OCI-LY7 (cell line): ENCODE measurements at regions not wholly inside any gene's neighbourhood (a gene's known extent, or its start where the extent isn't known, plus 50 kb on each side); places are given as distances from the start of the nearest gene placed in this dataset.
A peak's percentile ranks its signal among the peaks of the same experiment; 100 is the strongest.

Source experiments
- BruUV-seq: library from RNA; stranded (reverse); fragments of 400-500 nt; replicated peaks from 2 replicates; lab custom pipeline; 2021; lab: Mats Ljungman, UMichigan
- CTCF ChIA-PET: fragments of 300-600 bp; sonication (Branson Sonifier 250); formaldehyde crosslinking; loops from one replicate; lab custom pipeline; 2022; ENCODE audit warnings: antibody characterized with exemption; ENCODE audit not compliant: unreplicated experiment; lab: Charles Lee
- POLR2A ChIA-PET: fragments of 300-600 bp; sonication (Branson Sonifier 250); formaldehyde crosslinking; loops from one replicate; lab custom pipeline; 2022; ENCODE audit warnings: antibody characterized with exemption; lab: Charles Lee
- DNase-seq: peaks from one replicate; pipeline ENCODE4 v3.0.0-alpha.2; 2015; ENCODE audit warnings: low spot score
- H2AFZ ChIP-seq: fragments of 200-600 bp; sonication (generic), shearing (Covaris generic); 2 replicates; pipeline ENCODE4 v1.6.1; 2014; ENCODE audit warnings: mild to moderate bottlenecking, antibody characterized with exemption, low read length, moderate library complexity
- H3K27ac ChIP-seq: fragments of 200-600 bp; sonication (generic); 2 replicates; pipeline ENCODE4 v1.5.1; 2014; ENCODE audit warnings: mixed run types, low read depth, mild to moderate bottlenecking, moderate library complexity, low read length, inconsistent platforms; ENCODE audit not compliant: poor library complexity, severe bottlenecking
- H3K36me3 ChIP-seq: fragments of 200-600 bp; sonication (generic); 2 replicates; pipeline ENCODE4 v1.6.1; 2014; ENCODE audit warnings: mild to moderate bottlenecking, antibody characterized with exemption, low read length, moderate library complexity, mixed read lengths; ENCODE audit not compliant: insufficient read depth
- H3K4me1 ChIP-seq: fragments of 200-600 bp; sonication (generic); 2 replicates; pipeline ENCODE4 v1.5.1; 2014; ENCODE audit warnings: mild to moderate bottlenecking, low read length; ENCODE audit not compliant: insufficient read depth, poor library complexity, severe bottlenecking
- H3K4me2 ChIP-seq: fragments of 200-600 bp; sonication (generic); 2 replicates; pipeline ENCODE4 v1.6.1; 2014; ENCODE audit warnings: mild to moderate bottlenecking, low read length
- H3K4me3 ChIP-seq: fragments of 200-600 bp; sonication (generic); 2 replicates; pipeline ENCODE4 v1.5.1; 2014; ENCODE audit warnings: mild to moderate bottlenecking, low read depth, low read length; ENCODE audit not compliant: poor library complexity, severe bottlenecking
- H3K79me2 ChIP-seq: fragments of 200-600 bp; sonication (generic); 2 replicates; pipeline ENCODE4 v1.6.1; 2016; ENCODE audit warnings: low read depth, mild to moderate bottlenecking, low read length, moderate library complexity, mixed read lengths; ENCODE audit not compliant: insufficient read depth
- H3K9me2 ChIP-seq: fragments of 200-600 bp; sonication (generic); 2 replicates; pipeline ENCODE4 v1.6.1; 2016; ENCODE audit warnings: mild to moderate bottlenecking, low read length, mixed read lengths; ENCODE audit not compliant: insufficient read depth
- H3K9me3 ChIP-seq: fragments of 200-600 bp; sonication (generic); 2 replicates; pipeline ENCODE4 v1.6.1; 2014; ENCODE audit warnings: mild to moderate bottlenecking, mixed run types, low read length, mixed read lengths
- H4K20me1 ChIP-seq: fragments of 200-600 bp; sonication (generic); 2 replicates; pipeline ENCODE4 v1.6.1; 2014; ENCODE audit warnings: mild to moderate bottlenecking, antibody characterized with exemption, low read length, moderate library complexity, mixed read lengths; ENCODE audit not compliant: insufficient read depth
- EZH2phosphoT487 ChIP-seq: fragments of 200-600 bp; sonication (generic); IDR thresholded peaks from 2 replicates; pipeline ENCODE4 v1.6.1; 2018; ENCODE audit warnings: low read depth, borderline replicate concordance, mild to moderate bottlenecking, mixed run types, antibody characterized with exemption, low read length, moderate library complexity, mixed read lengths
- intact Hi-C: fragments of 100-400 bp; cut with micrococcal nuclease; formaldehyde crosslinking; loops from one replicate; pipeline ENCODE4 v1.10.0; 2022; ENCODE audit not compliant: unreplicated experiment
- TF ChIP-seq, protein P1 (sequence below): fragments of 200-600 bp; sonication (generic); conservative IDR thresholded peaks from 2 replicates; pipeline ENCODE4 v1.5.1; 2014; ENCODE audit warnings: mild to moderate bottlenecking, antibody characterized with exemption, low read length, moderate library complexity, mixed read lengths

DNA sequence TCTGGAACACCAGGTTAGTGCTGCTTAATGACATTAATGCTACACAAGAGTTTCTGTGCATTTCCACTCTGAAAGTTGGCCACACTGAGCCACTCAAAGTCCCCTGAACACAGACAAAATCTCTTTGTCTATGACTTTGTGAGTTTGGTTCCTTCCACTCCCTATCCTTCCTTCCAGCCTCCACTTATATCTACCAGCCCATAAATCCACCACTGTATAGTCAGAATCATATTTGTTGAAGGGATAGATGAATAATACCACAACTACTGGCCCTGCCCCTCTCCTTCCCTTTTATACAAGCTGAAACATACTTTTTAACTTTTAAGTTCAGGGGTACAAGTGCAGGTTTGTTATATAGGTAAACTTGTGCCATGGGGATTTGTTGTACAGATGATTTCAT lies 127.5 kb downstream of the ABHD5 start:
- Histone ChIP-seq H3K36me3 (no peaks in the 10 kb centered on the region), H2AFZ (no peak overlapping the region), H3K79me2 (no peaks in the 10 kb centered on the region), H3K4me3 (no peak overlapping the region), H3K9me2 (no peaks in the 10 kb centered on the region), H3K4me1 (no peaks in the 10 kb centered on the region), H3K9me3 (no peaks in the 10 kb centered on the region), H4K20me1 (no peaks in the 10 kb centered on the region), H3K27ac (no peak overlapping the region), H3K4me2 (no peak overlapping the region)
- BruUV-seq: no TSS peak
- intact Hi-C loops: no loop called here
- no peak for DNase-seq
- ChIA-PET POLR2A (no interaction called here), CTCF (no interaction called here)
- TF ChIP-seq EZH2phosphoT487: no peak
- TF ChIP-seq, protein P1, sequence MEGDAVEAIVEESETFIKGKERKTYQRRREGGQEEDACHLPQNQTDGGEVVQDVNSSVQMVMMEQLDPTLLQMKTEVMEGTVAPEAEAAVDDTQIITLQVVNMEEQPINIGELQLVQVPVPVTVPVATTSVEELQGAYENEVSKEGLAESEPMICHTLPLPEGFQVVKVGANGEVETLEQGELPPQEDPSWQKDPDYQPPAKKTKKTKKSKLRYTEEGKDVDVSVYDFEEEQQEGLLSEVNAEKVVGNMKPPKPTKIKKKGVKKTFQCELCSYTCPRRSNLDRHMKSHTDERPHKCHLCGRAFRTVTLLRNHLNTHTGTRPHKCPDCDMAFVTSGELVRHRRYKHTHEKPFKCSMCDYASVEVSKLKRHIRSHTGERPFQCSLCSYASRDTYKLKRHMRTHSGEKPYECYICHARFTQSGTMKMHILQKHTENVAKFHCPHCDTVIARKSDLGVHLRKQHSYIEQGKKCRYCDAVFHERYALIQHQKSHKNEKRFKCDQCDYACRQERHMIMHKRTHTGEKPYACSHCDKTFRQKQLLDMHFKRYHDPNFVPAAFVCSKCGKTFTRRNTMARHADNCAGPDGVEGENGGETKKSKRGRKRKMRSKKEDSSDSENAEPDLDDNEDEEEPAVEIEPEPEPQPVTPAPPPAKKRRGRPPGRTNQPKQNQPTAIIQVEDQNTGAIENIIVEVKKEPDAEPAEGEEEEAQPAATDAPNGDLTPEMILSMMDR: no peak

DNA sequence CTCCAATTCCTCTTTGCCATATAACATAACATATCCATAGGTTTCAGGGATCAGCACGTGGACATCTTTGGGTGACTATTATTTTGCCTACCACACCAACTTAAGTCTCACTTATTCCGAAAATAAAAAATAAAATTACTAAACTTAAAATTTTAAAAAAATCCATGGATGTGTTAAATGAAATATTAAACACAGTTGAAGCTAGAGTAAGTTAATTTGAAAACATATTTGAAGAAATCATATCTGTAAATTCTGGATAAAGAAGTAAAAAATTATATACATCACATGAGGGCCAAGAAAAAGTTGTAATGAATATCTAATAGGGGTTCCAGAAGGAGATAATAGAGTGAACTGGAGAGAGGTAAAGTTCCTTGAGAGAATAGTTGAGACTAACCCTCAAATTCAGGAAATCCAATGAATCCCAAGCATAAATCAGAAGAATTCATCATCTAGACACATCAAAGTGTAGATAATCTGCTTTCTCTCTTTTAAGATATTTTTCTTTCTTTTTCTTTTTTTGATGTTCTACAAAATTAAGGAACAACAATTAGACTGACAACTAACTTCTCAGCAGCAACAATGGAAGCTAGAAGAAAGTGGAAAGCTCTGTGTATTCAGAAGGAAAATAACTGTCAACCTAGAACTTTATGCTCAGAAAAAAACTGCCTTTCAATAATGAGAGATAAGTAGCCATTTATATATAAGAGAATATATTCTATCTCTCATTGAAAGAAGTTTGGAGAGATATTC lies 147.4 kb downstream of the ABHD5 start:
- no TSS peak for BruUV-seq
- no peak overlapping the region for H3K4me3 ChIP-seq
- no peaks in the 10 kb centered on the region for H3K36me3 ChIP-seq
- POLR2A ChIA-PET: no interaction called here
- no peaks in the 10 kb centered on the region for H3K9me2 ChIP-seq
- H3K79me2 ChIP-seq: no peaks in the 10 kb centered on the region
- CTCF ChIA-PET: no interaction called here
- no peak for DNase-seq
- no peaks in the 10 kb centered on the region for H3K4me1 ChIP-seq
- no peaks in the 10 kb centered on the region for H4K20me1 ChIP-seq
- no peak overlapping the region for H3K27ac ChIP-seq
- peaks cover 4% of the 10 kb centered on the region; the same call in 1 of the 2 replicates for H3K9me3 ChIP-seq
- H3K4me2 ChIP-seq: no peak overlapping the region
- TF ChIP-seq, protein P1: no peak
- no peak for TF ChIP-seq EZH2phosphoT487
- intact Hi-C loops: no loop called here
- H2AFZ ChIP-seq: no peak overlapping the region

DNA sequence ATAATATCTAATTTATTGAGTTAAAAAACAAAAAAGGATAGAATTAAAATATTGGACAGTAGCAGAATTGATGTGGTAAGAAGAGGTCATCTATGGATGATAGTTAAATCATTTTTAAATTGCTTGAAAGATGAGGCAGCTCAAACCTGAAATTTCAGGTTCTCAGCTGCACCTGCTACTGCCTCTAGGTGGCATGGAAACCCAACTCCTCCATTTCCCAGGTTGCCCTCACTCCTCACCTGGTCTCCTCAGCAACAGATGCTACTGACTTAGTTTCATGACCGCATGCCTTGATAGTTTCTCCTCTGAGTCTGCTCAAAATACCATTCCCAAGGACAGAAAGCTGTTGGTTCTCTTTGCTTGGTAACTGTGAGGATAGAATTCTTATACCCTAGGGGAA lies 148.1 kb downstream of the ABHD5 start:
- Histone ChIP-seq H3K4me3 (no peak overlapping the region), H3K4me1 (no peaks in the 10 kb centered on the region), H3K9me3 (peaks cover 4% of the 10 kb centered on the region; the same call in 1 of the 2 replicates), H3K27ac (no peak overlapping the region), H2AFZ (no peak overlapping the region), H3K36me3 (no peaks in the 10 kb centered on the region), H3K79me2 (no peaks in the 10 kb centered on the region), H3K4me2 (no peak overlapping the region), H3K9me2 (no peaks in the 10 kb centered on the region), H4K20me1 (no peaks in the 10 kb centered on the region)
- BruUV-seq: no TSS peak
- ChIA-PET POLR2A (no interaction called here), CTCF (no interaction called here)
- TF ChIP-seq, protein P1: peak; percentile 71
- TF ChIP-seq EZH2phosphoT487: no peak
- intact Hi-C loops: no loop called here
- peak; percentile 18 for DNase-seq
